Psoas muscle (tissue), 7 donors: ENCODE measurements at regions not wholly inside any gene's neighbourhood (a gene's known extent, or its start where the extent isn't known, plus 50 kb on each side); places are given as distances from the start of the nearest gene placed in this dataset.

Source experiments
- ATAC-seq, 4 donors: fragments of 200-7000 bp; cut with Tn5 transposase; one replicate each; pipeline ENCODE4 v1.9.1; 2020; ENCODE audit warnings: moderate library complexity in 3 of 4, mild to moderate bottlenecking in 2 of 4
- DNase-seq, 2 donors: peaks; one replicate each; pipeline ENCODE4 v3.0.0-alpha.2; 2020
- H3K27ac ChIP-seq: fragments of 200-600 bp; one replicate; pipeline ENCODE4 v1.8.0; 2022
- H3K27me3 ChIP-seq, 3 donors: fragments of 200-600 bp in 1 of 3; one replicate each; pipeline versions ENCODE4 v1.6.1 to v1.8.0; 2013 to 2022; ENCODE audit warnings: low read length in 2 of 3, mild to moderate bottlenecking in 2 of 3, moderate library complexity in 1 of 3; ENCODE audit not compliant: insufficient read depth in 3 of 3
- H3K36me3 ChIP-seq, 2 donors: fragments of 200-600 bp in 1 of 2; one replicate each; pipeline versions ENCODE4 v1.6.1 to v1.8.0; 2013 to 2022; ENCODE audit warnings: low read depth in 1 of 2, mild to moderate bottlenecking in 1 of 2, moderate library complexity in 1 of 2; ENCODE audit not compliant: insufficient read depth in 1 of 2
- H3K4me1 ChIP-seq: fragments of 200-600 bp; one replicate; pipeline ENCODE4 v1.8.0; 2022
- H3K4me3 ChIP-seq: fragments of 200-600 bp; one replicate; pipeline ENCODE4 v1.8.0; 2022; ENCODE audit warnings: mild to moderate bottlenecking
- H3K9me3 ChIP-seq: fragments of 200-600 bp; one replicate; pipeline ENCODE4 v1.8.0; 2022
- WGBS, 3 donors: extraction: QIAGEN DNeasy Blood & Tissue Kit; methylation state at CpG; one replicate each; pipeline versions ENCODE4 v1.1.6 to v1.1.7; 2013; 5-methylcytosine and 5-hydroxymethylcytosine counted together
- intact Hi-C, 2 donors: fragments of 100-400 bp; cut with DNase I; formaldehyde crosslinking; loops; one replicate each; pipeline versions ENCODE4 v1.11.0 to v1.14.2; 2022
- TF ChIP-seq, protein P1 (sequence below): fragments of 200-600 bp; IDR thresholded peaks from one replicate; pipeline ENCODE4 v1.8.0; 2022; ENCODE audit warnings: antibody characterized with exemption
- donor health status: healthy with polysubstance abuse.
- donor health status: DM: no; HTN: no; CAD: no; lungs with moderate emphysema.
- donor health status: Bipolar disorder and iron deficiency.
- donor health status: healthy.
- donor health status: DM: yes; HTN: yes; CAD: no.
- donor health status: DM: no; HTN: no; CAD: no.
- donor health status: DM: yes; HTN: yes; CAD: no.

DNA sequence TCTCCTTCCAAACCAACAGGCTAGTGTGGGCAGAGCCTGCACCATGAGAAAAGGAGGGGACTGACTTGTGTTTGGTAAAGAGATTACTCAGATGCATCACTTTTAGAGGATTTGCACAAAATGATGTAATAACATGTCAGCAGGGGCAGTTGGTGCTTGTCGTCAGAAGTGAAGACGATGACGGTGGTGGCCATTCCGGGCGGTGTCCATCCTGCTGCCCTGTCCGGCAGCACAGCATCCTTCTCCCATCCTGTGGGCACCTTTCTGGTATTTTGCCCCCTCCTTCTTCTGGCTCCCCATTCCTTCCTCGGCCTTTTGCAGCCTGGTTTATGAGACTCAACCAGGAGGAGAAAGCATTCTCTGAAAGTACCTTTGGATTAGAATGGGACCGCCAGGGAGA lies 160.1 kb downstream of the TEX29 start:
- TF ChIP-seq, protein P1, sequence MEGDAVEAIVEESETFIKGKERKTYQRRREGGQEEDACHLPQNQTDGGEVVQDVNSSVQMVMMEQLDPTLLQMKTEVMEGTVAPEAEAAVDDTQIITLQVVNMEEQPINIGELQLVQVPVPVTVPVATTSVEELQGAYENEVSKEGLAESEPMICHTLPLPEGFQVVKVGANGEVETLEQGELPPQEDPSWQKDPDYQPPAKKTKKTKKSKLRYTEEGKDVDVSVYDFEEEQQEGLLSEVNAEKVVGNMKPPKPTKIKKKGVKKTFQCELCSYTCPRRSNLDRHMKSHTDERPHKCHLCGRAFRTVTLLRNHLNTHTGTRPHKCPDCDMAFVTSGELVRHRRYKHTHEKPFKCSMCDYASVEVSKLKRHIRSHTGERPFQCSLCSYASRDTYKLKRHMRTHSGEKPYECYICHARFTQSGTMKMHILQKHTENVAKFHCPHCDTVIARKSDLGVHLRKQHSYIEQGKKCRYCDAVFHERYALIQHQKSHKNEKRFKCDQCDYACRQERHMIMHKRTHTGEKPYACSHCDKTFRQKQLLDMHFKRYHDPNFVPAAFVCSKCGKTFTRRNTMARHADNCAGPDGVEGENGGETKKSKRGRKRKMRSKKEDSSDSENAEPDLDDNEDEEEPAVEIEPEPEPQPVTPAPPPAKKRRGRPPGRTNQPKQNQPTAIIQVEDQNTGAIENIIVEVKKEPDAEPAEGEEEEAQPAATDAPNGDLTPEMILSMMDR = no peak
- DNase-seq = no peak
- WGBS, 3 donors = 53 to 59% (median 54%) methylated on average over 8 of the region's 8 CpGs
- Histone ChIP-seq H3K27ac (no peak overlapping the region), H3K9me3 (no peaks in the 10 kb centered on the region), H3K4me1 (no peaks in the 10 kb centered on the region), H3K4me3 (no peak overlapping the region), H3K27me3 (peaks cover 0 to 26% (median 0%) of the 10 kb centered on the region in 3 donors), H3K36me3 (no peaks in the 10 kb centered on the region)
- ATAC-seq = no peak
- intact Hi-C loops = no loop called here

DNA sequence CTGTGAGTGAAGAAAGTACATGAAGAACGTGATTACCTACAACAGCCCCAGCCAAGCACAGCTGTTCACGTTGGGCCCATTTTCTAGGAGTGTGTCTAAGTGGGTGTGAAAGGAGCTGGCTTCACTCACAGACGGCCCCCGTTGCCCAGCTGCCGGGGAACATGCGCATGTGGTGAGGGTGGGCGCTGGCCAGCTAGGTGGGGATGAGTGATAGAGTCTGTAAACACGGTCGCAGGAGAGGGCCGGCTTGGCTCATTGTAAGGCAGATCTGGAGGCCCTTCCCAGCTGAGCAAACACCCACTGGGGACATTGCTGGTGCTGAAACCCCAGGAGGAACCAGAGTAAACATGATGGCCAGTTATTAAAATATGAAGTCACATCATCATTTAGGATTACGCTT lies 160.5 kb downstream of the TEX29 start:
- ATAC-seq = no peak
- H3K36me3 ChIP-seq = no peaks in the 10 kb centered on the region
- no peak for DNase-seq
- no peaks in the 10 kb centered on the region for H3K9me3 ChIP-seq
- H3K27ac ChIP-seq = no peak overlapping the region
- intact Hi-C loops = no loop called here
- TF ChIP-seq, protein P1 = no peak
- H3K4me1 ChIP-seq = no peaks in the 10 kb centered on the region
- peaks cover 0 to 26% (median 0%) of the 10 kb centered on the region in 3 donors for H3K27me3 ChIP-seq
- H3K4me3 ChIP-seq = no peak overlapping the region
- WGBS, 3 donors = 14 to 26% (median 26%) methylated on average over 11 of the region's 11 CpGs

DNA sequence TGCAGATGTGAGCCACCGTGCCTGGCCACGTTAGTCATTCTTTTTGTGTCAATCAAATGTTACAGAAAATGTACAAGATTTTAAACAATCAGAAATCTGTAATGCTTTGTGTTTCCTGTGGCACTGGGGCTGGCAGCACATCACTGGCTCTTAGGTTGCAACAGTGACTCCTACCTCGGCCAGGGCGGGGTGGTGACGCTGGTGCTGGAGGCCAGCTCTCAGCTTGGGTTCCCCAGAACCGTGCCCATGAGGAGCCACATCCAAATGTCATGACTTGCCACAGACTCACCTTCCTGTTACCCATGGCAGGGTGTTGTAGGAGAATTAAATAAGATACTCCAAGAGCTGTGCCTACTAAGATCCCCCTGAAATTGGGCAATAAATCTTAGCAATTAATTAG lies 161.7 kb downstream of the TEX29 start:
- 80 to 85% (median 80%) methylated on average over 6 of the region's 6 CpGs for WGBS, 3 donors
- Histone ChIP-seq H3K27ac (no peak overlapping the region), H3K36me3 (no peaks in the 10 kb centered on the region), H3K27me3 (peaks cover 0 to 26% (median 1%) of the 10 kb centered on the region in 3 donors), H3K4me3 (no peak overlapping the region), H3K4me1 (no peaks in the 10 kb centered on the region), H3K9me3 (peaks cover 4% of the 10 kb centered on the region)
- TF ChIP-seq, protein P1 = no peak
- ATAC-seq (no peak), DNase-seq (no peak)
- intact Hi-C loops = no loop called here

DNA sequence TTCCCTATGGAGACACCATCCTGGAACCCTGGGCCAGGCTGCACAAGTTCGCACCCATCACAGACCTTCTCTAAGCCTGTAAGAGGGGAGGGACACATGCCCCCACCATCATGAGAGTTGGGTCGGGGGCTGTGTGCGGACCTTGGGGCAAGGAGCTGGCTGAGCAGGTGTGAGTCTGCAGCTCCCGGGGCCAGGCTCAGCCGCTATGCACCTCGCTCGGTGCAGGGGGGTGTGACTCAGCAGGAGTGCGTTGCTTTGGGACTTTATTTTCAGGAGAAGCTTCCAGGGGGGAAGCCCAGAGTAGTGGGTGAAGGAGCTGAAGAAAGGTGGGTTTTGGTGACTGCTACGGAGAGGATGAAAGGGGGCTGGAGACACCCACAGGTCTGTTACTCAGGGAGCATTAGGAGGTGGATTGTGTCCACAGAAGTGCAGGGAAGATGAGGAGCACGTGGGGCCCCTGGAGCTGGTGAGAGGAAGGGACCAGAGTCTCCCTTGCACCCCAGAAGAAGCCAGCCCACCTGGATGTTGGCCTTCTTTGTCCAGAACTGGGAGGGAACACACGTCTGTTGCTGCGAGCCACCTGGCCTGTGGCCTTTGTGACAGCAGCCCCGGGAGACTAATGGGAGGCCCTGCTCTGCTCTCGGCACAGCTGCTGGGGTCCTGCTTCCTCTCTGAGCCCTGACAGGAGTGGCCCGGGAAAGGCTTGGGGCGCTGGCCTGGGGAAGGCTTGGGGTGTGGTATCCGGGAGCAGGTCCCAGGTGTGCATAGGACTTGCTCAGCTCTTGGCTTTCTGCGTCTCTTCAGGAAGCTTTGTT lies 162.6 kb downstream of the TEX29 start:
- Histone ChIP-seq H3K9me3 (peaks cover 13% of the 10 kb centered on the region), H3K36me3 (no peaks in the 10 kb centered on the region), H3K27ac (no peak overlapping the region), H3K4me3 (no peak overlapping the region), H3K27me3 (peaks cover 0 to 23% (median 4%) of the 10 kb centered on the region in 3 donors), H3K4me1 (no peaks in the 10 kb centered on the region)
- WGBS, 3 donors = 78 to 82% (median 82%) methylated on average over 18 of the region's 18 CpGs
- DNase-seq (no peak), ATAC-seq (no peak)
- intact Hi-C loops = no loop called here
- TF ChIP-seq, protein P1 = no peak

DNA sequence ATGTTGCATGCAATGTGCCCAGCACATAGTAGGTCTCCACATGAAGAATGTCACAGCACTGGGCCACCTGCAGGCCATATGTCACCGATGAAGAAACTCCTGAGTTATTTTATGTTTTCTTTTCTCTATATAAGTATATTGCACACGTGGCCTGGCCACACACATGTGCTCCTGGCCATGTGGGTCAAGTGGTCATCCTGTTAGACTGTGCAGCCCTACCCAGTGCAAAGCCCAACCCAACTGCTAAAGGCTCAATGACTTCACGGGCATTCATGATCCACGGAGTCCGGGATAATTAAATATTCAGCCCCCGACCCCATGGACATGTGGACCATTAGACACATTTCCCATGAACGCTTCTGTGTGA lies 163.2 kb downstream of the TEX29 start:
- Histone ChIP-seq H3K27ac (no peak overlapping the region), H3K4me3 (no peak overlapping the region), H3K27me3 (peaks cover 0 to 24% (median 4%) of the 10 kb centered on the region in 3 donors), H3K36me3 (no peaks in the 10 kb centered on the region), H3K9me3 (peaks cover 13% of the 10 kb centered on the region), H3K4me1 (no peaks in the 10 kb centered on the region)
- 80 to 82% (median 80%) methylated on average over 7 of the region's 7 CpGs for WGBS, 3 donors
- TF ChIP-seq, protein P1 = no peak
- ATAC-seq = no peak
- DNase-seq = no peak
- intact Hi-C loops = no loop called here
